Heart left ventricle (tissue), 13 donors: ENCODE measurements at regions not wholly inside any gene's neighbourhood (a gene's known extent, or its start where the extent isn't known, plus 50 kb on each side); places are given as distances from the start of the nearest gene placed in this dataset.

Experiments used
- POLR2A ChIP-seq, 2 donors: fragments of 450-650 bp; IDR thresholded peaks; one replicate each; pipeline ENCODE4 v1.6.1; 2017; ENCODE audit warnings: antibody characterized with exemption in 2 of 2, mild to moderate bottlenecking in 2 of 2, moderate library complexity in 2 of 2
- TF ChIP-seq, protein P1 (sequence below), 12 donors: fragments of 200-600 bp; sonication (generic) in 4 of 12; IDR thresholded peaks; one replicate each; pipeline versions ENCODE4 v1.5.0 to v1.8.0; 2018 to 2022; ENCODE audit warnings: antibody characterized with exemption in 12 of 12, mild to moderate bottlenecking in 5 of 12
- donor health status: ischemic (EF 13 %, LVEDD 7.1; RV severe dilation, severe dysfunction).
- donor health status: DM: no; HTN: yes; CAD: no.
- donor health status: DM: no; HTN: no; CAD: no.
- donor health status: ischemic (EF 25% LVEDD 6.9; RV normal size, moderate dysfunction).
- donor health status: ischemic (EF 25% LVEDD 5.7; RV mildly dilated, moderate dysfunction).
- donor health status: ischemic (EF 35%, LVEDD 5.7; RV mildly dilated, moderate dysfunction).
- donor health status: nonischemic (EF 11% LVEDD 7.7; RV severe dilation, severe dysfunction).
- donor health status: DM: yes; HTN: yes; CAD: no.
- donor health status: PGD.
- donor health status: ischemic (EF 29% LVEDD 5.4; RV normal size, mild dysfunction).
- donor health status: nonischemic (EF 23%, LVEDD 6.1; RV moderate dilation, normal function).

DNA sequence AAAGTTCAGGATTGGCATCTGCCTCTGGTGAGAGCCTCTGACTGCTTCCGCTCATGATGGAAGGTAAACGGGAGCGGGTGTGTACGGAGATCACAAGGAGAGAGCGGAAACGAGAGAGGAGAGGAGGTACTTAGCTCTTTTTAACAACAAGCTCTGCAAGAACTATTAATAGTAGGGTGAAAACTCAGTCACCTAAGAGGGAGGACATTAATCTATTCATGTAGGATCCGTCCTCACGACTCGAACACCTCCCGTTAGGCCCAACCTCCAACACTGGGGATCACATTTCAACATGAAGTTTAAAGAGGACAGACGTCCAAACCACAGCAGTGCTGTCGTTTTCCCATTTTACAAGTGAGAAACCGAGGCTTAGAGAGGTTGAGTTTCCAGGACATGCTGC is 173.7 kb downstream of the SLC28A3 start:
- TF ChIP-seq POLR2A (IDR thresholded peaks at IDR 0.05), result no peak
- TF ChIP-seq, protein P1, sequence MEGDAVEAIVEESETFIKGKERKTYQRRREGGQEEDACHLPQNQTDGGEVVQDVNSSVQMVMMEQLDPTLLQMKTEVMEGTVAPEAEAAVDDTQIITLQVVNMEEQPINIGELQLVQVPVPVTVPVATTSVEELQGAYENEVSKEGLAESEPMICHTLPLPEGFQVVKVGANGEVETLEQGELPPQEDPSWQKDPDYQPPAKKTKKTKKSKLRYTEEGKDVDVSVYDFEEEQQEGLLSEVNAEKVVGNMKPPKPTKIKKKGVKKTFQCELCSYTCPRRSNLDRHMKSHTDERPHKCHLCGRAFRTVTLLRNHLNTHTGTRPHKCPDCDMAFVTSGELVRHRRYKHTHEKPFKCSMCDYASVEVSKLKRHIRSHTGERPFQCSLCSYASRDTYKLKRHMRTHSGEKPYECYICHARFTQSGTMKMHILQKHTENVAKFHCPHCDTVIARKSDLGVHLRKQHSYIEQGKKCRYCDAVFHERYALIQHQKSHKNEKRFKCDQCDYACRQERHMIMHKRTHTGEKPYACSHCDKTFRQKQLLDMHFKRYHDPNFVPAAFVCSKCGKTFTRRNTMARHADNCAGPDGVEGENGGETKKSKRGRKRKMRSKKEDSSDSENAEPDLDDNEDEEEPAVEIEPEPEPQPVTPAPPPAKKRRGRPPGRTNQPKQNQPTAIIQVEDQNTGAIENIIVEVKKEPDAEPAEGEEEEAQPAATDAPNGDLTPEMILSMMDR (IDR thresholded peaks at IDR 0.05), result no peak
